SK-N-SH treated with all-trans-retinoic acid at 6 μM for 48 hours (cell line): ENCODE measurements at regions not wholly inside any gene's neighbourhood (a gene's known extent, or its start where the extent isn't known, plus 50 kb on each side); places are given as distances from the start of the nearest gene placed in this dataset.

Experiments
- ARNTL ChIP-seq: fragments of 450-650 bp; formaldehyde crosslinking; IDR thresholded peaks from 2 replicates; pipeline ENCODE4 v1.5.0; 2020; ENCODE audit warnings: low read depth, mild to moderate bottlenecking, moderate library complexity, borderline replicate concordance
- ESRRG ChIP-seq: fragments of 250-450 bp; sonication (Bioruptor Pico); IDR thresholded peaks from 2 replicates; pipeline ENCODE4 v1.6.1; 2021; ENCODE audit warnings: mild to moderate bottlenecking
- ISL1 ChIP-seq: fragments of 250-450 bp; sonication (Bioruptor Pico); IDR thresholded peaks from 2 replicates; pipeline ENCODE4 v2.1.2; 2022; ENCODE audit warnings: mild to moderate bottlenecking, moderate library complexity
- OSR1 ChIP-seq: fragments of 250-450 bp; sonication (Bioruptor Pico); IDR thresholded peaks from 2 replicates; pipeline ENCODE4 v1.8.0; 2022; ENCODE audit warnings: moderate library complexity, mild to moderate bottlenecking, inconsistent platforms
- RARB ChIP-seq: fragments of 250-450 bp; sonication (Bioruptor Pico); IDR thresholded peaks from 2 replicates; pipeline ENCODE4 v1.8.0; 2021; ENCODE audit warnings: mild to moderate bottlenecking, moderate library complexity
- TCF4 ChIP-seq: fragments of 250-450 bp; sonication (Bioruptor Pico); IDR thresholded peaks from 2 replicates; pipeline ENCODE4 v1.8.0; 2021; ENCODE audit warnings: mild to moderate bottlenecking, moderate library complexity, borderline replicate concordance
- ZFP3 ChIP-seq: fragments of 250-450 bp; sonication (Bioruptor Pico); IDR thresholded peaks from 2 replicates; pipeline ENCODE4 v1.5.0; 2020; ENCODE audit warnings: mild to moderate bottlenecking, moderate library complexity
- ZFP30 ChIP-seq: fragments of 450-650 bp; formaldehyde crosslinking; IDR thresholded peaks from 2 replicates; pipeline ENCODE4 v1.5.0; 2022; ENCODE audit warnings: mild to moderate bottlenecking, moderate library complexity
- ZNF565 ChIP-seq: fragments of 450-650 bp; formaldehyde crosslinking; conservative IDR thresholded peaks from 2 replicates; pipeline ENCODE4 v1.5.0; 2020; ENCODE audit warnings: low read depth, mild to moderate bottlenecking, moderate library complexity
- TF ChIP-seq, protein P1 (sequence below): fragments of 250-450 bp; sonication (Bioruptor Pico); IDR thresholded peaks from 2 replicates; pipeline ENCODE4 v1.8.0; 2020; ENCODE audit warnings: mild to moderate bottlenecking, moderate library complexity, borderline replicate concordance
- TF ChIP-seq, protein P2 (sequence below): fragments of 250-450 bp; sonication (Bioruptor Pico); IDR thresholded peaks from 2 replicates; pipeline ENCODE4 v1.8.0; 2021; ENCODE audit warnings: low read depth, mild to moderate bottlenecking, moderate library complexity, borderline replicate concordance
- TF ChIP-seq, protein P3 (sequence below): fragments of 250-450 bp; sonication (Bioruptor Pico); IDR thresholded peaks from 2 replicates; pipeline ENCODE4 v1.5.1; 2020; ENCODE audit warnings: low read depth, mild to moderate bottlenecking, moderate library complexity
- TF ChIP-seq, protein P4 (sequence below): fragments of 250-450 bp; sonication (Bioruptor Pico); IDR thresholded peaks from 2 replicates; pipeline ENCODE4 v1.5.1; 2021; ENCODE audit warnings: mild to moderate bottlenecking, moderate library complexity

DNA sequence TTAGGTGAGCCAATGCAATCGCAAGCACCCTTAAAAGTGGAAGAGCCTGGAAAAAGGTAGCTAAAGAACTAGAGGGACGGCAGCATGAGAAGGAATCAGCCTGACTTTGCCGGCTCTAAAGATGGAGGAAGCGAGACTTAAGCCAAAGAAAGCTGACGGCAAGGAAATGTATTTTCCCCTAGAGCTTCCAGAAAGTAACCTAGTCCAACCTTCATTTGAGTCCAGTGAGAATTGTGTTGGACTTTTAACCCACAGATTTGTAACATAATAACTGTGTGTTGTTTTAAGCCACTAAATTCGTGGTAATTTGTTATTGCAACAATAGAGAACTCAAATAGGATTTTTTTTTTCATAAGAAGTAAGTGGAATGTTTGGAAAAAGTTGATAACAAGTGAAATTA is 212.7 kb upstream of the C1QTNF7 start:
- TF ChIP-seq TCF4 (CRISPR knock-in tag): no peak
- no peak for TF ChIP-seq ZFP30 (CRISPR knock-in tag)
- TF ChIP-seq, protein P1, sequence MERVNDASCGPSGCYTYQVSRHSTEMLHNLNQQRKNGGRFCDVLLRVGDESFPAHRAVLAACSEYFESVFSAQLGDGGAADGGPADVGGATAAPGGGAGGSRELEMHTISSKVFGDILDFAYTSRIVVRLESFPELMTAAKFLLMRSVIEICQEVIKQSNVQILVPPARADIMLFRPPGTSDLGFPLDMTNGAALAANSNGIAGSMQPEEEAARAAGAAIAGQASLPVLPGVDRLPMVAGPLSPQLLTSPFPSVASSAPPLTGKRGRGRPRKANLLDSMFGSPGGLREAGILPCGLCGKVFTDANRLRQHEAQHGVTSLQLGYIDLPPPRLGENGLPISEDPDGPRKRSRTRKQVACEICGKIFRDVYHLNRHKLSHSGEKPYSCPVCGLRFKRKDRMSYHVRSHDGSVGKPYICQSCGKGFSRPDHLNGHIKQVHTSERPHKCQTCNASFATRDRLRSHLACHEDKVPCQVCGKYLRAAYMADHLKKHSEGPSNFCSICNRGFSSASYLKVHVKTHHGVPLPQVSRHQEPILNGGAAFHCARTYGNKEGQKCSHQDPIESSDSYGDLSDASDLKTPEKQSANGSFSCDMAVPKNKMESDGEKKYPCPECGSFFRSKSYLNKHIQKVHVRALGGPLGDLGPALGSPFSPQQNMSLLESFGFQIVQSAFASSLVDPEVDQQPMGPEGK (CRISPR knock-in tag): no peak
- TF ChIP-seq RARB (CRISPR knock-in tag): no peak
- TF ChIP-seq ISL1: no peak
- TF ChIP-seq ZNF565 (CRISPR knock-in tag): no peak
- no peak for TF ChIP-seq ARNTL (CRISPR knock-in tag)
- TF ChIP-seq OSR1 (CRISPR knock-in tag): no peak
- no peak for TF ChIP-seq ZFP3 (CRISPR knock-in tag)
- TF ChIP-seq, protein P2, sequence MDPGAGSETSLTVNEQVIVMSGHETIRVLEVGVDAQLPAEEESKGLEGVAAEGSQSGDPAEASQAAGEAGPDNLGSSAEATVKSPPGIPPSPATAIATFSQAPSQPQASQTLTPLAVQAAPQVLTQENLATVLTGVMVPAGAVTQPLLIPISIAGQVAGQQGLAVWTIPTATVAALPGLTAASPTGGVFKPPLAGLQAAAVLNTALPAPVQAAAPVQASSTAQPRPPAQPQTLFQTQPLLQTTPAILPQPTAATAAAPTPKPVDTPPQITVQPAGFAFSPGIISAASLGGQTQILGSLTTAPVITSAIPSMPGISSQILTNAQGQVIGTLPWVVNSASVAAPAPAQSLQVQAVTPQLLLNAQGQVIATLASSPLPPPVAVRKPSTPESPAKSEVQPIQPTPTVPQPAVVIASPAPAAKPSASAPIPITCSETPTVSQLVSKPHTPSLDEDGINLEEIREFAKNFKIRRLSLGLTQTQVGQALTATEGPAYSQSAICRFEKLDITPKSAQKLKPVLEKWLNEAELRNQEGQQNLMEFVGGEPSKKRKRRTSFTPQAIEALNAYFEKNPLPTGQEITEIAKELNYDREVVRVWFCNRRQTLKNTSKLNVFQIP (CRISPR knock-in tag): no peak
- TF ChIP-seq, protein P3, sequence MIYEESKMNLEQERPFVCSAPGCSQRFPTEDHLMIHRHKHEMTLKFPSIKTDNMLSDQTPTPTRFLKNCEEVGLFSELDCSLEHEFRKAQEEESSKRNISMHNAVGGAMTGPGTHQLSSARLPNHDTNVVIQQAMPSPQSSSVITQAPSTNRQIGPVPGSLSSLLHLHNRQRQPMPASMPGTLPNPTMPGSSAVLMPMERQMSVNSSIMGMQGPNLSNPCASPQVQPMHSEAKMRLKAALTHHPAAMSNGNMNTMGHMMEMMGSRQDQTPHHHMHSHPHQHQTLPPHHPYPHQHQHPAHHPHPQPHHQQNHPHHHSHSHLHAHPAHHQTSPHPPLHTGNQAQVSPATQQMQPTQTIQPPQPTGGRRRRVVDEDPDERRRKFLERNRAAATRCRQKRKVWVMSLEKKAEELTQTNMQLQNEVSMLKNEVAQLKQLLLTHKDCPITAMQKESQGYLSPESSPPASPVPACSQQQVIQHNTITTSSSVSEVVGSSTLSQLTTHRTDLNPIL: no peak
- TF ChIP-seq ESRRG (CRISPR knock-in tag): no peak
- TF ChIP-seq, protein P4, sequence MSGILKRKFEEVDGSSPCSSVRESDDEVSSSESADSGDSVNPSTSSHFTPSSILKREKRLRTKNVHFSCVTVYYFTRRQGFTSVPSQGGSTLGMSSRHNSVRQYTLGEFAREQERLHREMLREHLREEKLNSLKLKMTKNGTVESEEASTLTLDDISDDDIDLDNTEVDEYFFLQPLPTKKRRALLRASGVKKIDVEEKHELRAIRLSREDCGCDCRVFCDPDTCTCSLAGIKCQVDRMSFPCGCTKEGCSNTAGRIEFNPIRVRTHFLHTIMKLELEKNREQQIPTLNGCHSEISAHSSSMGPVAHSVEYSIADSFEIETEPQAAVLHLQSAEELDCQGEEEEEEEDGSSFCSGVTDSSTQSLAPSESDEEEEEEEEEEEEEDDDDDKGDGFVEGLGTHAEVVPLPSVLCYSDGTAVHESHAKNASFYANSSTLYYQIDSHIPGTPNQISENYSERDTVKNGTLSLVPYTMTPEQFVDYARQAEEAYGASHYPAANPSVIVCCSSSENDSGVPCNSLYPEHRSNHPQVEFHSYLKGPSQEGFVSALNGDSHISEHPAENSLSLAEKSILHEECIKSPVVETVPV (CRISPR knock-in tag): no peak
